ENCODE measurements at regions not wholly inside any gene's neighbourhood (a gene's known extent, or its start where the extent isn't known, plus 50 kb on each side); places are given as distances from the start of the nearest gene placed in this dataset.
"Not testable (repeated sequence)": the region's sequence is repeated elsewhere in the genome, so short reads cannot be mapped to it uniquely, and the experiment has no call there.

- Mint-ChIP-seq H3K27ac (no peak overlapping the region), H3K36me3 (ENCODE audit: low read depth) (no peaks in the 10 kb centered on the region), H3K4me3 (no peak overlapping the region), H3K4me1 (ENCODE audit: low read depth) (no peaks in the 10 kb centered on the region), H3K27me3 (no peaks in the 10 kb centered on the region), H3K9me3 (no peaks in the 10 kb centered on the region)
- peak in 3 of 14 experiments; percentile 25 to 63 (median 50) for DNase-seq
- Histone ChIP-seq H3K27me3 (ENCODE audit: control insufficient read depth in 1 of 2, insufficient read depth in 2 of 2, low read length in 2 of 2) (no peaks in the 10 kb centered on the region), H3K9me3 (ENCODE audit: control insufficient read depth in 1 of 2, insufficient read depth in 1 of 2, low read length in 2 of 2) (no peaks in the 10 kb centered on the region), H3K27ac (ENCODE audit: low read depth in 1 of 2, low read length in 2 of 2) (no peak overlapping the region), H3K36me3 (ENCODE audit: insufficient read depth, low read length) (no peaks in the 10 kb centered on the region), H3K4me3 (ENCODE audit: low read length) (no peak overlapping the region), H3K4me1 (ENCODE audit: insufficient read depth, low read length) (no peaks in the 10 kb centered on the region)
- ChIA-PET CTCF (no interaction called here), POLR2A (no interaction called here)
- intact Hi-C loops (cut with DNase I, micrococcal nuclease): no loop called here
- no peak for TF ChIP-seq CTCF (IDR thresholded peaks at IDR 0.05)
- ATAC-seq (ENCODE audit: poor library complexity): no peak
Observed at GRCh38 chr3:138890555-138891187, 55.9 kb upstream of the PIK3CB start.

- no peak overlapping the region for H3K4me3 ChIP-seq (ENCODE audit: low read length)
- CTCF ChIA-PET: no interaction called here
- POLR2A ChIA-PET: no interaction called here
- Mint-ChIP-seq H3K4me1 (ENCODE audit: low read depth) (no peaks in the 10 kb centered on the region), H3K27me3 (no peaks in the 10 kb centered on the region), H3K9me3 (no peaks in the 10 kb centered on the region), H3K27ac (no peak overlapping the region), H3K36me3 (ENCODE audit: low read depth) (no peaks in the 10 kb centered on the region), H3K4me3 (no peak overlapping the region)
- no peak overlapping the region for H3K27ac ChIP-seq (ENCODE audit: low read depth in 1 of 2, low read length in 2 of 2)
- intact Hi-C loops (cut with DNase I, micrococcal nuclease): no loop called here
- no peak for TF ChIP-seq CTCF (IDR thresholded peaks at IDR 0.05)
- DNase-seq (no peak), ATAC-seq (ENCODE audit: poor library complexity) (no peak)
- H3K4me1 ChIP-seq (ENCODE audit: insufficient read depth, low read length): no peaks in the 10 kb centered on the region
- no peaks in the 10 kb centered on the region for H3K9me3 ChIP-seq (ENCODE audit: control insufficient read depth in 1 of 2, insufficient read depth in 1 of 2, low read length in 2 of 2)
- no peaks in the 10 kb centered on the region for H3K27me3 ChIP-seq (ENCODE audit: control insufficient read depth in 1 of 2, insufficient read depth in 2 of 2, low read length in 2 of 2)
- H3K36me3 ChIP-seq (ENCODE audit: insufficient read depth, low read length): no peaks in the 10 kb centered on the region
Observed at GRCh38 chr3:138889792-138890191, 55.1 kb upstream of the PIK3CB start.

- ATAC-seq (ENCODE audit: poor library complexity): no peak
- CTCF ChIA-PET: no interaction called here
- H3K36me3 Mint-ChIP-seq (ENCODE audit: low read depth): no peaks in the 10 kb centered on the region
Observed at GRCh38 chr3:138888560-138888959, 53.8 kb upstream of the PIK3CB start.

GRCh38 chr3:138886096-138886495, 51.4 kb upstream of the PIK3CB start:
- ATAC-seq (ENCODE audit: poor library complexity); POLR2A ChIA-PET: not testable (repeated sequence)

More at GRCh38 chr3:138888560-138888959, 53.8 kb upstream of the PIK3CB start:
- no peak overlapping the region for H3K4me3 ChIP-seq (ENCODE audit: low read length)
- H3K36me3 ChIP-seq (ENCODE audit: insufficient read depth, low read length): no peaks in the 10 kb centered on the region
- no peaks in the 10 kb centered on the region for H3K27me3 ChIP-seq (ENCODE audit: control insufficient read depth in 1 of 2, insufficient read depth in 2 of 2, low read length in 2 of 2)
- POLR2A ChIA-PET: no interaction called here
- H3K9me3 ChIP-seq (ENCODE audit: control insufficient read depth in 1 of 2, insufficient read depth in 1 of 2, low read length in 2 of 2): no peaks in the 10 kb centered on the region
- no peaks in the 10 kb centered on the region for H3K4me1 Mint-ChIP-seq (ENCODE audit: low read depth)
- intact Hi-C loops (cut with DNase I, micrococcal nuclease): no loop called here
- H3K9me3 Mint-ChIP-seq: no peaks in the 10 kb centered on the region
- H3K27me3 Mint-ChIP-seq: no peaks in the 10 kb centered on the region
- no peaks in the 10 kb centered on the region for H3K4me1 ChIP-seq (ENCODE audit: insufficient read depth, low read length)
- no peak overlapping the region for H3K4me3 Mint-ChIP-seq
- H3K27ac Mint-ChIP-seq: no peak overlapping the region
- H3K27ac ChIP-seq (ENCODE audit: low read depth in 1 of 2, low read length in 2 of 2): no peak overlapping the region
- TF ChIP-seq CTCF (IDR thresholded peaks at IDR 0.05): no peak
- peak in 1 of 14 experiments; percentile 18 for DNase-seq

More at GRCh38 chr3:138886096-138886495, 51.4 kb upstream of the PIK3CB start:
- H3K9me3 Mint-ChIP-seq; H3K27ac Mint-ChIP-seq; H3K9me3 ChIP-seq (ENCODE audit: control insufficient read depth in 1 of 2, insufficient read depth in 1 of 2, low read length in 2 of 2); intact Hi-C loops (cut with DNase I, micrococcal nuclease); H3K36me3 ChIP-seq (ENCODE audit: insufficient read depth, low read length); H3K4me1 Mint-ChIP-seq (ENCODE audit: low read depth); H3K27ac ChIP-seq (ENCODE audit: low read depth in 1 of 2, low read length in 2 of 2); H3K4me1 ChIP-seq (ENCODE audit: insufficient read depth, low read length); H3K4me3 Mint-ChIP-seq; H3K36me3 Mint-ChIP-seq (ENCODE audit: low read depth); H3K4me3 ChIP-seq (ENCODE audit: low read length); H3K27me3 Mint-ChIP-seq; H3K27me3 ChIP-seq (ENCODE audit: control insufficient read depth in 1 of 2, insufficient read depth in 2 of 2, low read length in 2 of 2); DNase-seq; CTCF ChIA-PET: not testable (repeated sequence)
